HG02981 (cell line): ENCODE measurements at regions not wholly inside any gene's neighbourhood (a gene's known extent, or its start where the extent isn't known, plus 50 kb on each side); places are given as distances from the start of the nearest gene placed in this dataset.

ENCODE experiments used
- ATAC-seq: cut with Tn5 transposase; IDR thresholded peaks from one replicate; pipeline ENCODE4 v1.9.1; 2021; ENCODE audit warnings: mild to moderate bottlenecking, moderate library complexity; ENCODE audit not compliant: unreplicated experiment

DNA sequence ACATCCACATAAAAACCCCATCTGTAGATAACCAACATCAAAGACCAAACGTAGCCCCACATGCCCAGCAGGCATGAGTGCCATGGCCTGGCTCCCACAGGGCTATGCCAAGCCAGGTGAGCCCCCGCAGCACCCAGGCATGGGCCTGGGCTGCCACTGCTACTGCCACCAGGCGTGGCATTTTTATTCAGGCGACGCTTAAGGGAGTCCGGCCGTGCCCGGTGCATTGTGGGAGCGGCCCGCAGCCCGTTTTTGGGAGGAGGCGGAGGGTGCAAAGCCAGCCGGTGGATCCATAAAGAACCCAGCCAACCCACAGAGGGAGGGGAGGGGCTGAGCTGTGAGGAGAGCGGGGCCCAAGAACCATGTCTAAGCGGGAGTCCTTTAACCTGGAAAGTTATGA is 83.6 kb downstream of the XIST start:
- ATAC-seq, result no peak

DNA sequence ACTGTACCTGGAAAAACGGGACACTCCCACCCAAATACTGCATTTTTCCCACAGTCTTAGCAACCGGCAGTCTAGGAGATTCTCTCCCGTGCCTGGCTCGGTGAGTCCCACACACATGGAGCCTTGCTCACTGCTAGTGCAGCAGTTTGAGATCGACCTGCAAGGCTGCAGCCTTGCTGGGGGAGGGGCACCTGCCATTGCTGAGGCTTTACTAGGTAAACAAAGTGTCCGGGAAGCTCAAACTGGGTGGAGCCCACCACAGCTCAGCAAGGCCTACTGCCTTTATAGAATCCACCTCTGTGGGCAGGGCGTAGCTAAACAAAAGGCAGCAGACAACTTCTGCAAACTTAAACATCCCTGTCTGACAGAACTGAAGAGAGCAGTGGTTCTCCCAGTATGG is 84.4 kb downstream of the XIST start:
- ATAC-seq, result no peak

DNA sequence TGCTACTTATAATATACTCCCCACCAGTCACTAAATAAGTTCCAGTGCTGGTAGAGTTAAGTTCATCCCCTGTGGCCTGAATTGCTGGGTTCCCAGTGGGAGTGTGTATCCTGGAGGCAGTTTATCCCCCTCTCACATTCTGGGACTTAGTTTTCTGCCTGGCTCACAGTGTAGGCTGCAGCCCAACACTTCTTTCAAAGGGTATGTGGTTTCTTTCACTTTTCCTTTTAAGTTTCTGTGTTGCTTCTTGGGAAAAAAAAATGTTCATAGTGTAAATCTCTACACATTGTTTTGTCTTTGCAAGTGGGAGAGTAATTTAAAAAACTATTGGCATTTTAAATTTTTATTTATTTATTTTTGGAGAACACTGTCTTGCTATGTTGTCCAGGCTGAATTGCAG is 85.5 kb downstream of the XIST start:
- ATAC-seq, result no peak

DNA sequence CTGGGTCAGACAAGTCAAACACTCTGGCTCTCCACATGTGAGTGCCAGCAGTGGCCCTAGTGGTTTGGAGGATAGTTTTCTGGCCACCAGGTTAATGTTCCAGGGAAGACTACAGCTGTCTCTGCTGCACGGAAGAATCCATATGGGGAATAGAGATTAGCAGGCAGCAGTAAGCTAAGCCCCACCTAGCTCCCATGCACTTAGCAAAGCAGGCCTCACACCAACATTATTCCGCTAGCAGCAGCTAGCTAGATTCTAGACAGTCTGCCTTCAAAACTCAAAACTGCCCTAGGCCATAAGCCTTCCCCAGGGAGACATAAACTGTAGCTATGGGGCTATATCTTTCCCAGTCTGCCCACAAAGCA is 86.1 kb downstream of the XIST start:
- ATAC-seq, result no peak

DNA sequence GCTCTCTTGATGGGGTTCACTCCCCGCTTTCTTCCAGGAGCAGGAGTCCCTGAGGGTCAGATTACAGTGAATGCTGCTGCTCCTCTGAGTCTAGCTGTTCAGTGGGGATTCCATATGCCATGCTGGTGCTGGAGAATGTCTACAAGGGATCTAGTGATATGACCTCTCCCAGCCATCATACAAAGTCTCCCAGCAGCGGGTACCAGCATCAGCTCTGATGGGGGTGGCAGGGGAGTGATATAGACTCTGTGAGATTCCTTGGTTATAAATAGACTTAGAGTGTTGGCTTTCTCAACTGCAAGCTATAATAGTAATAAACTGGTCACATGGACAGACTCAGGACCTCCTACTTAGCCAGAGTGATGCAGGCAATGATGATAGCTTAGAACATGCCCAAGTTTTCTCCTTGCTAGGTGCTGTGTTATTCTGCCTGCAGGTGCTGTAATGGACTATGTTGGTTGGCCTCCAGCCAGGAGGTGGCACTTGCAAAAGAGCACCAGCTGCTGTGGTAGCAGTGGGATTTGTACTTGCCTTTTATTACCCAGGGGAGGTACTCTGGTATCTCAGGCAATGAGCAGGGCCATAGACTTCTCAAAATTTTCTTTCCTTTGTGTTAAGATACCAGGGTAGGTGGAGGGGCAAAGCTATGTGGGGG is 86.6 kb downstream of the XIST start:
- no peak for ATAC-seq

- peak; percentile 74 for ATAC-seq
Measured at GRCh38 chrX:73758250-73758649, 94.3 kb downstream of the XIST start.
